Activated naive CD4-positive, alpha-beta T cell treated with anti-CD3 and anti-CD28 coated beads, Interleukin-2, amount 10 ng/mL, durations not matched to agents 7 days and 5 days (primary cell): ENCODE measurements at regions not wholly inside any gene's neighbourhood (a gene's known extent, or its start where the extent isn't known, plus 50 kb on each side); places are given as distances from the start of the nearest gene placed in this dataset.
"Not testable (repeated sequence)": the region's sequence is repeated elsewhere in the genome, so short reads cannot be mapped to it uniquely, and the experiment has no call there.

Experiments used
- CTCF ChIA-PET: fragments of 350-600 bp; sonication (Branson Sonifier 250); formaldehyde crosslinking; loops from one replicate; lab custom pipeline; 2021; ENCODE audit warnings: antibody characterized with exemption; lab: Charles Lee
- DNase-seq: peaks from one replicate; pipeline ENCODE4 v3.0.0-alpha.2; 2020
- H3K27ac Mint-ChIP-seq: one replicate; pipeline ENCODE4 v1.8.0; 2021; ENCODE audit warnings: mild to moderate bottlenecking, moderate library complexity, mixed read lengths
- H3K27me3 Mint-ChIP-seq: one replicate; pipeline ENCODE4 v1.8.0; 2021; ENCODE audit warnings: mild to moderate bottlenecking, mixed read lengths
- H3K36me3 Mint-ChIP-seq: one replicate; pipeline ENCODE4 v1.8.0; 2021; ENCODE audit warnings: mixed read lengths
- H3K4me1 Mint-ChIP-seq: one replicate; pipeline ENCODE4 v1.8.0; 2021; ENCODE audit warnings: mixed read lengths
- H3K4me3 Mint-ChIP-seq: one replicate; pipeline ENCODE4 v1.8.0; 2021; ENCODE audit warnings: mild to moderate bottlenecking, moderate library complexity, mixed read lengths
- H3K9me3 Mint-ChIP-seq: one replicate; pipeline ENCODE4 v1.8.0; 2021; ENCODE audit warnings: mixed read lengths

- H3K4me3 Mint-ChIP-seq, result no peak overlapping the region
Measured at GRCh38 chr18:64785686-64786085, 636.8 kb upstream of the LINC00305 start.

GRCh38 chr18:64777556-64777955 lies 628.7 kb upstream of the LINC00305 start:
- Mint-ChIP-seq H3K27me3 (no peaks in the 10 kb centered on the region), H3K4me1 (no peaks in the 10 kb centered on the region), H3K36me3 (no peaks in the 10 kb centered on the region), H3K4me3 (no peak overlapping the region), H3K27ac (no peak overlapping the region), H3K9me3 (peaks cover 2% of the 10 kb centered on the region)
- no peak for DNase-seq
- CTCF ChIA-PET, result no interaction called here

More at GRCh38 chr18:64785686-64786085, 636.8 kb upstream of the LINC00305 start:
- CTCF ChIA-PET, result interaction anchor here (0.6 kb wide), 1 partner anchor 97 kb away, joined by 3 read pairs; no protein-coding TSS in a partner anchor
- Mint-ChIP-seq H3K27me3 (no peaks in the 10 kb centered on the region), H3K9me3 (peaks cover 9% of the 10 kb centered on the region), H3K4me1 (no peaks in the 10 kb centered on the region), H3K36me3 (no peaks in the 10 kb centered on the region), H3K27ac (no peak overlapping the region)
- no peak for DNase-seq

GRCh38 chr18:64765908-64766307 lies 617.0 kb upstream of the LINC00305 start:
- no peak overlapping the region for H3K27ac Mint-ChIP-seq
- CTCF ChIA-PET, result no interaction called here
- no peak overlapping the region for H3K4me3 Mint-ChIP-seq
- H3K27me3 Mint-ChIP-seq, result no peaks in the 10 kb centered on the region
- no peak for DNase-seq
- no peaks in the 10 kb centered on the region for H3K4me1 Mint-ChIP-seq
- no peaks in the 10 kb centered on the region for H3K36me3 Mint-ChIP-seq
- H3K9me3 Mint-ChIP-seq, result peaks cover 10% of the 10 kb centered on the region

GRCh38 chr18:64752707-64753106 lies 603.8 kb upstream of the LINC00305 start:
- CTCF ChIA-PET, result no interaction called here
- Mint-ChIP-seq H3K27me3 (no peaks in the 10 kb centered on the region), H3K9me3 (peaks cover 7% of the 10 kb centered on the region), H3K4me1 (no peaks in the 10 kb centered on the region), H3K4me3 (no peak overlapping the region), H3K27ac (no peak overlapping the region), H3K36me3 (no peaks in the 10 kb centered on the region)
- DNase-seq, result no peak

GRCh38 chr18:64749884-64750283 lies 601.0 kb upstream of the LINC00305 start:
- no peak overlapping the region for H3K27ac Mint-ChIP-seq
- H3K4me3 Mint-ChIP-seq, result no peak overlapping the region
- H3K36me3 Mint-ChIP-seq, result no peaks in the 10 kb centered on the region
- peaks cover 4% of the 10 kb centered on the region for H3K9me3 Mint-ChIP-seq
- H3K27me3 Mint-ChIP-seq, result no peaks in the 10 kb centered on the region
- no peak for DNase-seq
- CTCF ChIA-PET, result no interaction called here
- no peaks in the 10 kb centered on the region for H3K4me1 Mint-ChIP-seq

GRCh38 chr18:64747803-64748202 lies 598.9 kb upstream of the LINC00305 start:
- Mint-ChIP-seq H3K4me1 (no peaks in the 10 kb centered on the region), H3K27me3 (no peaks in the 10 kb centered on the region)
- CTCF ChIA-PET, result no interaction called here

GRCh38 chr18:64742898-64743297 lies 594.0 kb upstream of the LINC00305 start:
- no peaks in the 10 kb centered on the region for H3K27me3 Mint-ChIP-seq
- no peak overlapping the region for H3K4me3 Mint-ChIP-seq
- no peak overlapping the region for H3K27ac Mint-ChIP-seq
- H3K36me3 Mint-ChIP-seq, result no peaks in the 10 kb centered on the region
- no peaks in the 10 kb centered on the region for H3K9me3 Mint-ChIP-seq
- H3K4me1 Mint-ChIP-seq, result no peaks in the 10 kb centered on the region
- DNase-seq, result no peak
- CTCF ChIA-PET, result no interaction called here

More at GRCh38 chr18:64747803-64748202, 598.9 kb upstream of the LINC00305 start:
- no peak overlapping the region for H3K27ac Mint-ChIP-seq
- H3K9me3 Mint-ChIP-seq, result peaks cover 4% of the 10 kb centered on the region
- no peak overlapping the region for H3K4me3 Mint-ChIP-seq
- no peak for DNase-seq
- H3K36me3 Mint-ChIP-seq, result no peaks in the 10 kb centered on the region

- CTCF ChIA-PET, result no interaction called here
- Mint-ChIP-seq H3K9me3 (peaks cover 8% of the 10 kb centered on the region), H3K4me3 (no peak overlapping the region), H3K4me1 (no peaks in the 10 kb centered on the region), H3K27ac (no peak overlapping the region), H3K36me3 (no peaks in the 10 kb centered on the region), H3K27me3 (no peaks in the 10 kb centered on the region)
- no peak for DNase-seq
Measured at GRCh38 chr18:64734063-64734462, 585.2 kb upstream of the LINC00305 start.

GRCh38 chr18:64725657-64726056 lies 576.8 kb upstream of the LINC00305 start:
- H3K4me1 Mint-ChIP-seq, H3K4me3 Mint-ChIP-seq, H3K36me3 Mint-ChIP-seq, H3K27ac Mint-ChIP-seq, DNase-seq, H3K27me3 Mint-ChIP-seq, CTCF ChIA-PET, H3K9me3 Mint-ChIP-seq: not testable (repeated sequence)

- no peaks in the 10 kb centered on the region for H3K4me1 Mint-ChIP-seq
- H3K9me3 Mint-ChIP-seq, result peaks cover 10% of the 10 kb centered on the region
- H3K36me3 Mint-ChIP-seq, result no peaks in the 10 kb centered on the region
- no peaks in the 10 kb centered on the region for H3K27me3 Mint-ChIP-seq
- no peak overlapping the region for H3K4me3 Mint-ChIP-seq
- DNase-seq, result no peak
- H3K27ac Mint-ChIP-seq, result no peak overlapping the region
- CTCF ChIA-PET, result no interaction called here
Measured at GRCh38 chr18:64720781-64721464, 572.0 kb upstream of the LINC00305 start.

- Mint-ChIP-seq H3K4me3 (no peak overlapping the region), H3K36me3 (no peaks in the 10 kb centered on the region), H3K4me1 (no peaks in the 10 kb centered on the region), H3K27ac (no peak overlapping the region), H3K27me3 (no peaks in the 10 kb centered on the region), H3K9me3 (peaks cover 2% of the 10 kb centered on the region)
- DNase-seq, result no peak
- CTCF ChIA-PET, result no interaction called here
Measured at GRCh38 chr18:64718808-64719207, 569.9 kb upstream of the LINC00305 start.

GRCh38 chr18:64717026-64717425 lies 568.1 kb upstream of the LINC00305 start:
- Mint-ChIP-seq H3K4me3 (no peak overlapping the region), H3K9me3 (peaks cover 2% of the 10 kb centered on the region), H3K27ac (no peak overlapping the region), H3K36me3 (no peaks in the 10 kb centered on the region), H3K4me1 (no peaks in the 10 kb centered on the region), H3K27me3 (no peaks in the 10 kb centered on the region)
- CTCF ChIA-PET, result no interaction called here
- no peak for DNase-seq

GRCh38 chr18:64714086-64714485 lies 565.2 kb upstream of the LINC00305 start:
- no peak overlapping the region for H3K4me3 Mint-ChIP-seq
- H3K4me1 Mint-ChIP-seq, result no peaks in the 10 kb centered on the region
- H3K27me3 Mint-ChIP-seq, result no peaks in the 10 kb centered on the region
- CTCF ChIA-PET, result no interaction called here
- H3K27ac Mint-ChIP-seq, result no peak overlapping the region
- DNase-seq, result no peak
- no peaks in the 10 kb centered on the region for H3K36me3 Mint-ChIP-seq
- no peaks in the 10 kb centered on the region for H3K9me3 Mint-ChIP-seq

- no peak overlapping the region for H3K27ac Mint-ChIP-seq
- no peaks in the 10 kb centered on the region for H3K9me3 Mint-ChIP-seq
- no peak overlapping the region for H3K4me3 Mint-ChIP-seq
- no peaks in the 10 kb centered on the region for H3K36me3 Mint-ChIP-seq
- H3K4me1 Mint-ChIP-seq, result no peaks in the 10 kb centered on the region
- CTCF ChIA-PET, result no interaction called here
- DNase-seq, result no peak
- no peaks in the 10 kb centered on the region for H3K27me3 Mint-ChIP-seq
Measured at GRCh38 chr18:64713284-64713683, 564.4 kb upstream of the LINC00305 start.

GRCh38 chr18:64712035-64712434 lies 563.1 kb upstream of the LINC00305 start:
- no peak overlapping the region for H3K4me3 Mint-ChIP-seq
- H3K4me1 Mint-ChIP-seq, result no peaks in the 10 kb centered on the region
- no peaks in the 10 kb centered on the region for H3K36me3 Mint-ChIP-seq
- DNase-seq, result no peak
- H3K27ac Mint-ChIP-seq, result no peak overlapping the region
- CTCF ChIA-PET, result no interaction called here
- H3K27me3 Mint-ChIP-seq, result no peaks in the 10 kb centered on the region
- H3K9me3 Mint-ChIP-seq, result no peaks in the 10 kb centered on the region
